ENCODE measurements at regions not wholly inside any gene's neighbourhood (a gene's known extent, or its start where the extent isn't known, plus 50 kb on each side); places are given as distances from the start of the nearest gene placed in this dataset.

GRCh38 chrX:149255860-149256259 is 249.2 kb downstream of the IDS start:
- H3K4me1 Mint-ChIP-seq = no peaks in the 10 kb centered on the region
- DNase-seq (no peak), ATAC-seq (replicated peaks) (peak; percentile 53 to 63)
- no peak overlapping the region for H3K4me3 Mint-ChIP-seq
- no peak overlapping the region for H3K27ac Mint-ChIP-seq
- H3K9me3 Mint-ChIP-seq = peaks cover 4 to 10% of the 10 kb centered on the region in 2 donors
- peaks cover 0 to 4% of the 10 kb centered on the region in 2 donors for H3K27me3 Mint-ChIP-seq
- no peaks in the 10 kb centered on the region for H3K36me3 Mint-ChIP-seq

GRCh38 chrX:149248073-149248625 is 257.0 kb downstream of the IDS start:
- no peak for ATAC-seq (replicated peaks)
- Mint-ChIP-seq H3K9me3 (peaks cover 4 to 10% of the 10 kb centered on the region in 2 donors), H3K4me1 (no peaks in the 10 kb centered on the region), H3K27me3 (peaks cover 0 to 7% of the 10 kb centered on the region in 2 donors), H3K4me3 (no peak overlapping the region), H3K27ac (no peak overlapping the region), H3K36me3 (no peaks in the 10 kb centered on the region)
- no peak for DNase-seq

GRCh38 chrX:149230689-149231088 is 274.4 kb downstream of the IDS start:
- H3K4me3 Mint-ChIP-seq = no peak overlapping the region
- H3K9me3 Mint-ChIP-seq = peaks cover 8 to 16% of the 10 kb centered on the region in 2 donors
- no peak overlapping the region for H3K27ac Mint-ChIP-seq
- peaks cover 0 to 2% of the 10 kb centered on the region in 2 donors for H3K36me3 Mint-ChIP-seq
- peaks cover 0 to 9% of the 10 kb centered on the region in 2 donors for H3K4me1 Mint-ChIP-seq
- DNase-seq = no peak
- peaks cover 0 to 5% of the 10 kb centered on the region in 2 donors for H3K27me3 Mint-ChIP-seq
- ATAC-seq (replicated peaks) = peak; percentile 60 to 66

- no peak for DNase-seq
- peaks cover 0 to 3% of the 10 kb centered on the region in 2 donors for H3K27me3 Mint-ChIP-seq
- no peak overlapping the region for H3K27ac Mint-ChIP-seq
- H3K9me3 Mint-ChIP-seq = peaks cover 5 to 9% of the 10 kb centered on the region in 2 donors
- ATAC-seq (replicated peaks) = no peak
- no peak overlapping the region for H3K4me3 Mint-ChIP-seq
- H3K4me1 Mint-ChIP-seq = no peaks in the 10 kb centered on the region
- H3K36me3 Mint-ChIP-seq = no peaks in the 10 kb centered on the region
These were observed 281.3 kb downstream of the IDS start for GRCh38 chrX:149223854-149224253.

DNA sequence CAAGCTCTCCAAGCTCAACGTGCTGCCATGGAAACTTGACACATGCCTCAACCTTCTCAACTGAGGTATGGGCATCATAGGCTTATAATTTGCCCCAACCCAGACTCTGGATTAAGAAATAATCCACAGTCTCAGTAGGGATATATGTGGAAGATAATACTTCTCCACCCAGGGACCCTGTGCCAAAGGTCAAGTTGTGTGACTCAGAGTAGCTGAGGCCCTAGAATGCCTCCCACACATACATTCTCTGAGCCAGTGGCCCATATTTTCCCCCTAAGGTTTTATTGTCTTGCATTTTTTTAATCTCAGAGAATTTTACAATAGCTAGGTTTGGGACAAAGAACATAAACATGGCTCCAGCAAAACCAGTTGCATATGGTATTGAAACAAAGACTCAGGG is 283.1 kb downstream of the IDS start:
- Mint-ChIP-seq H3K27me3 (no peaks in the 10 kb centered on the region), H3K9me3 (peaks cover 4% of the 10 kb centered on the region in 2 donors), H3K4me1 (no peaks in the 10 kb centered on the region)

GRCh38 chrX:149221230-149221629 is 283.9 kb downstream of the IDS start:
- Mint-ChIP-seq H3K4me3 (no peak overlapping the region), H3K27ac (no peak overlapping the region), H3K36me3 (no peaks in the 10 kb centered on the region), H3K4me1 (no peaks in the 10 kb centered on the region), H3K27me3 (no peaks in the 10 kb centered on the region), H3K9me3 (peaks cover 6 to 8% of the 10 kb centered on the region in 2 donors)
- DNase-seq = no peak
- ATAC-seq (replicated peaks) = no peak

More for the DNA sequence above, 283.1 kb downstream of the IDS start:
- DNase-seq = no peak
- ATAC-seq (replicated peaks) = no peak
- no peaks in the 10 kb centered on the region for H3K36me3 Mint-ChIP-seq
- no peak overlapping the region for H3K4me3 Mint-ChIP-seq
- no peak overlapping the region for H3K27ac Mint-ChIP-seq

GRCh38 chrX:149213264-149213663 is 291.8 kb downstream of the IDS start:
- Mint-ChIP-seq H3K4me1 (no peaks in the 10 kb centered on the region), H3K4me3 (no peak overlapping the region), H3K36me3 (no peaks in the 10 kb centered on the region), H3K9me3 (peaks cover 9 to 14% of the 10 kb centered on the region in 2 donors), H3K27ac (no peak overlapping the region), H3K27me3 (no peaks in the 10 kb centered on the region)
- ATAC-seq (replicated peaks) (no peak), DNase-seq (no peak)

DNA sequence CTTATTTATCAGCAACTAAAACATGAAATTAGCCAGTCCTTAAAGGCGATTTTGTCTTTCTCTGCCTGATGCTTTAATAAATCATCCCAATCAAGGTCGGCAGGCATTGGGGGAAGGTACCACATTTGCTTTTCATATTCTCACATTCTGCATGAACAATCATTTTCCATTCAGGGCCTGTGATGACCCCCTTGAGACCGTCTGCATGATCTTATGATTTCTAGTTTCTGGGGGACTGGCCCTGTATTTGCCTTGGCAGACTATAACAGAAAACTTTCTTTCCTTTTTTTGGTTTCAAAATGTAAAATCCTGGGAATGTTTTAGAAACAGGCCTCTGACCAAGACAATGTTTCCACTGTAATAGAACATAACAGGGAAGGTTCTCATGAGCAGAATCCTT is 296.8 kb downstream of the IDS start:
- no peaks in the 10 kb centered on the region for H3K36me3 Mint-ChIP-seq
- H3K4me3 Mint-ChIP-seq = no peak overlapping the region
- ATAC-seq (replicated peaks) (no peak), DNase-seq (no peak)
- peaks cover 0 to 5% of the 10 kb centered on the region in 2 donors for H3K4me1 Mint-ChIP-seq
- H3K9me3 Mint-ChIP-seq = peaks cover 0 to under 1% of the 10 kb centered on the region in 2 donors
- no peak overlapping the region for H3K27ac Mint-ChIP-seq
- H3K27me3 Mint-ChIP-seq = peaks cover under 1 to 5% of the 10 kb centered on the region in 2 donors

DNA sequence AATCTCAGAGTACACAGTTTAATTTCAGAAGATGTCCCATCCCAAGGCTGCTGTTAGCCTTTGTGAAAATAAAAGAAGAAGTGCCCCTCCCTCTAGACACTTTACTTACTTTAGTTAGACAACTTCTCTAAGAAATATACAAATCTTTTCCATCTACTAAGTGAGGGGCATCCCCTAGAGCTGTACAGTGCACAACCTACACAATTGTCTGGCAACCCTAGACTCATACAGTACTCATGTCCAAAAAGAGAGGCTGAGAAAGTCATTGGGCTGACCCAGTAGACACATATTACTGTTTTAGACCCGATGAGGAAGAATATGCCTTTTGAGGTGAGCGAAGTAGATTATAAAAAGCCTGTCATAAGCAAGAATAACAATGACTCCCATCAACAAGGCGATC is 297.6 kb downstream of the IDS start:
- no peak overlapping the region for H3K4me3 Mint-ChIP-seq
- ATAC-seq (replicated peaks) = peak; percentile 65 to 74

DNA sequence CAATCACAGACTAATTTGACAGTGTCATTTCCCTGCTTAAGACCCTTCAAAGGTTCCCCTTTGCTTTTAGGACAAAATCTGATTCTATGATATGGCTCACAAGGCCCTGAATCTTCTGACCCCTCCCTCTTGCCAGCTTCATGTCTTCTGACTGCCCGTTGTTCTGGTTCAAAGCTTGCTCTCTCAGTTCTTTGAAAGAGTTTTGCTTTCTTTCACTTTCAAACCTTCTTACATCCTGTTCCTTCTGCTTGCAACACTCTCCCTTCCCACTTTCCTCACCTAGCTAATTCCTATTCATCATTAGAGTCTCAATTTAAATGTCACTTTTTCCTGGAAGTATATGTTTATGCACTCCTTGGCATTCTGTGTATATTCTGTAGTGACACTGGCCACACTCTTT is 299.2 kb downstream of the IDS start:
- DNase-seq (no peak), ATAC-seq (replicated peaks) (no peak)
- no peak overlapping the region for H3K4me3 Mint-ChIP-seq
- H3K27ac Mint-ChIP-seq = no peak overlapping the region
- H3K36me3 Mint-ChIP-seq = no peaks in the 10 kb centered on the region
- peaks cover 0 to 4% of the 10 kb centered on the region in 2 donors for H3K9me3 Mint-ChIP-seq
- peaks cover 0 to 5% of the 10 kb centered on the region in 2 donors for H3K4me1 Mint-ChIP-seq
- H3K27me3 Mint-ChIP-seq = peaks cover 5% of the 10 kb centered on the region in 2 donors

More for the DNA sequence above, 297.6 kb downstream of the IDS start:
- no peak for DNase-seq
- Mint-ChIP-seq H3K36me3 (no peaks in the 10 kb centered on the region), H3K27ac (no peak overlapping the region), H3K27me3 (peaks cover 5% of the 10 kb centered on the region in 2 donors), H3K4me1 (peaks cover 0 to 5% of the 10 kb centered on the region in 2 donors), H3K9me3 (peaks cover 0 to 4% of the 10 kb centered on the region in 2 donors)

DNA sequence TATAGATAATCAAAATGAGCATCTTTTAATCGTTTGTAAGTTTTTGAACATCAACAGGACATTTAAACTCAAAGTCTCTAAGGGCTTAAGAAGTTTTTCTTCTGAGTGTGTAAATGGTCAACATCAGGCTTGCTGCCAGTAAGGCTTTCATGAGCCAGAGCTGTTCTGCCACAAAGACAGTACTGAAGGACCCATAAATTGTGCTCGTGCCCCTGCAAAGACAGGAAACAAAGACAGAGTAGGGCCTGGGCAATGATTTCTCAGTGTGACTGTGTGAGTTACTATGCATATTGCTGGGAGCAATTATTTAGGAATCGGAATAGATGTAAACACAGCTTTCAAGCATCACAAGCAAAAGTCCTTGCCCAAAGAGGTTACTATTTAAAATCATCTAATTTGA is 300.0 kb downstream of the IDS start:
- Mint-ChIP-seq H3K36me3 (no peaks in the 10 kb centered on the region), H3K27ac (no peak overlapping the region), H3K9me3 (peaks cover 0 to 4% of the 10 kb centered on the region in 2 donors), H3K4me3 (no peak overlapping the region), H3K27me3 (peaks cover 5% of the 10 kb centered on the region in 2 donors), H3K4me1 (peaks cover 0 to 5% of the 10 kb centered on the region in 2 donors)
- DNase-seq (no peak), ATAC-seq (replicated peaks) (no peak)

DNA sequence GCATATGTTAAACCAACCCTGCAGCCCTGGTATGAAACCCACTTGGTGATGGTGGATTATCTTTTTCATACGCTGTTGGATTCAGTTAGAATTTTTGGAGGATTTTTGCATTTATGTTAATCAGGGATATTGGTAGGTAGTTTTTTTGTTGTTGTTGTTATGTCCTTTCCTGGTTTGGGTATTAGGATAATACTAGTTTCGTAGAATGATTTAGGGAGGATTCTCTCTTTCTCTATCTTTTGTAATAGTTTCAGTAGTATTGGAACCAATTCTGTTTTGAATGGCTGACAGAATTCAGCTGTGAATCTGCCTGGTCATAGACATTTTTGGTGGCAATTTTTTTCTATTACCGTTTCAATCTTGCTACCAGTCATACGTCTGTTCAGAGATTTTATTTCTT is 305.4 kb downstream of the IDS start:
- no peaks in the 10 kb centered on the region for H3K4me1 Mint-ChIP-seq
- H3K36me3 Mint-ChIP-seq = no peaks in the 10 kb centered on the region
- no peak overlapping the region for H3K4me3 Mint-ChIP-seq
- no peak for DNase-seq
- peaks cover 5% of the 10 kb centered on the region in 2 donors for H3K27me3 Mint-ChIP-seq
- peaks cover 0 to 4% of the 10 kb centered on the region in 2 donors for H3K9me3 Mint-ChIP-seq
- ATAC-seq (replicated peaks) = no peak
- H3K27ac Mint-ChIP-seq = no peak overlapping the region

DNA sequence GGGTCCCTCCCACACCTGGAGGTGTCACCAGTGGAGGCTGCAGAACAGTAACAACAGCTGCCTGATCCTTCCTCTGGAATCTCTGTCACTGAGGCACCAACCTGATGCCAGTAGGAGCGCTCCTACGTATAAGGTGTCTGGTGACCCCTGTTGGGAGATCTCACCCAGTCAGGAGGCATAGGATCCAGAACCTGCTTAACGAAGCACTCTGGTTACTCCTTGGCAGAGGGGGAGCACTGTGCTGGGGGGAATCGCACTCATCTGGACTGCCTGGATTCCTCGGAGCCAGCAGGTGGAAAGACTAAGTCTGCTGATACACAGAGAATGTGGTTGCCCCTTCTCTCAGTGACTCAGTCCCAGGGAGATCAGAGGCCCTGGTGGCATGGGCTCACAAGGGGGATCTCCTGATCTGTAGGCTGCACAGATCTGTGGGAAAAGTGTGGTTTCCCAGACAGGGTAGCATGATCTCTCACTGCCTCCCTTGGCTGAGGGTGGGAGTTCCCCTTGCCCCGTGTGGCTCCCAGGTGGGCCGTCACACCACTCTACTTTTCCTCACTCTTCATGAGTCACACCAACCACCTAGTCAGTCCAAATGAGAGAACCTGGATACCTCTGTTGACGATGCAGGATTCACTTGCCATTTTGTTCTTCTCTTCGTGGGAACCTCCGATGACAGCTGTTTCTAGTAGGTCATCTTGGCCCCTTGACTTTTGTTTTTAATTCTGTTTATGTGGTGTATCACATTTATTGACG is 305.9 kb downstream of the IDS start:
- DNase-seq (peak; percentile 20), ATAC-seq (replicated peaks) (peak; percentile 74 to 91)
- peaks cover 5% of the 10 kb centered on the region in 2 donors for H3K27me3 Mint-ChIP-seq
- peaks cover 0 to 4% of the 10 kb centered on the region in 2 donors for H3K9me3 Mint-ChIP-seq
- H3K27ac Mint-ChIP-seq = no peak overlapping the region
- peak overlapping the region in 1 of 2 donors; percentile 22 for H3K4me3 Mint-ChIP-seq
- H3K36me3 Mint-ChIP-seq = no peaks in the 10 kb centered on the region
- no peaks in the 10 kb centered on the region for H3K4me1 Mint-ChIP-seq

GRCh38 chrX:149185087-149185486 is 320.0 kb downstream of the IDS start:
- DNase-seq (no peak), ATAC-seq (replicated peaks) (no peak)
- no peaks in the 10 kb centered on the region for H3K36me3 Mint-ChIP-seq
- no peaks in the 10 kb centered on the region for H3K27me3 Mint-ChIP-seq
- H3K4me1 Mint-ChIP-seq = no peaks in the 10 kb centered on the region
- no peaks in the 10 kb centered on the region for H3K9me3 Mint-ChIP-seq
- no peak overlapping the region for H3K27ac Mint-ChIP-seq
- no peak overlapping the region for H3K4me3 Mint-ChIP-seq

Measured in stimulated activated naive B cell treated with anti-CD40 and anti-IgM and Interleukin-4, amounts not matched to agents 10 μg/mL and 1 μg/mL and 100 μg/mL, for 72 hours (primary cell).